Lower lobe of right lung (tissue), 2 donors: ENCODE measurements at regions not wholly inside any gene's neighbourhood (a gene's known extent, or its start where the extent isn't known, plus 50 kb on each side); places are given as distances from the start of the nearest gene placed in this dataset.

Source experiments
- ATAC-seq, 2 donors: fragments of 200-7000 bp; cut with Tn5 transposase; one replicate each; pipeline ENCODE4 v1.9.1; 2020 to 2022; ENCODE audit warnings: mild to moderate bottlenecking in 2 of 2, moderate library complexity in 2 of 2
- DNase-seq: peaks from one replicate; pipeline ENCODE4 v3.0.0-alpha.2; 2020
- H3K27ac ChIP-seq: fragments of 200-600 bp; one replicate; pipeline ENCODE4 v1.8.0; 2022
- H3K27me3 ChIP-seq: fragments of 200-600 bp; one replicate; pipeline ENCODE4 v1.8.0; 2022; ENCODE audit warnings: low read depth
- H3K36me3 ChIP-seq: fragments of 200-600 bp; one replicate; pipeline ENCODE4 v1.8.0; 2022; ENCODE audit warnings: mild to moderate bottlenecking
- H3K4me1 ChIP-seq: fragments of 200-600 bp; one replicate; pipeline ENCODE4 v1.8.0; 2022
- H3K4me3 ChIP-seq: fragments of 200-600 bp; one replicate; pipeline ENCODE4 v1.8.0; 2022; ENCODE audit warnings: mild to moderate bottlenecking
- H3K9me3 ChIP-seq: fragments of 200-600 bp; one replicate; pipeline ENCODE4 v1.8.0; 2022
- CTCF ChIP-seq: fragments of 200-600 bp; IDR thresholded peaks from one replicate; pipeline ENCODE4 v1.8.0; 2022; ENCODE audit warnings: antibody characterized with exemption, mild to moderate bottlenecking
- intact Hi-C: fragments of 100-400 bp; cut with DNase I; formaldehyde crosslinking; loops from one replicate; pipeline ENCODE4 v1.11.0; 2022
- donor health status: DM: no; HTN: yes; CAD: no; lungs with severe emphysema.

GRCh38 chr20:39155971-39156370, 193.8 kb downstream of the DHX35 start:
- no peaks in the 10 kb centered on the region for H3K9me3 ChIP-seq
- H3K4me3 ChIP-seq: no peak overlapping the region
- no peaks in the 10 kb centered on the region for H3K36me3 ChIP-seq
- ATAC-seq: no peak
- no peaks in the 10 kb centered on the region for H3K4me1 ChIP-seq
- H3K27ac ChIP-seq: no peak overlapping the region
- DNase-seq: no peak
- H3K27me3 ChIP-seq: peaks cover 11% of the 10 kb centered on the region
- intact Hi-C loops: no loop called here
- TF ChIP-seq CTCF: no peak

GRCh38 chr20:39152742-39153141, 190.6 kb downstream of the DHX35 start:
- Histone ChIP-seq H3K27ac (no peak overlapping the region), H3K4me3 (no peak overlapping the region), H3K4me1 (no peaks in the 10 kb centered on the region), H3K36me3 (no peaks in the 10 kb centered on the region), H3K9me3 (no peaks in the 10 kb centered on the region), H3K27me3 (peaks cover 11% of the 10 kb centered on the region)
- intact Hi-C loops: no loop called here
- TF ChIP-seq CTCF: no peak
- DNase-seq: no peak
- ATAC-seq: no peak

DNA sequence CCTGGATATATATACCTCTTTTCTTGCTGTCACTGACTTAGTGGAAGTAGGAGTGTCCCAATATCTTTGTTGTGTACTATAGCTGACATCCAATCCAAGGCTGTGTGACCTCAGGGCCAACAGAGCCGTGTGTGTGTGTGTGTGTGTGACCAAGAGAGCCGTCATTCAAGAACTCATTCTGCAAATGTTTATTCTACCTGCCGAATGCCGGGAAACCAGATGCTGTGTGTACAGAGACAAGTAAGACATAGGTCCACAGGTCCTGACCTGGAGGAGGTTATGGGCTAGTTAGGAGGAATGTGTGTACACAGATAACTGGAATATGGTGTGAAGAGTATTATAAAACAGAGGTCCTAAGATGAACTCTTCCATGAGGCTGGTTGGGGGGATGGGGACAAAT, 190.0 kb downstream of the DHX35 start:
- DNase-seq: no peak
- Histone ChIP-seq H3K27ac (no peak overlapping the region), H3K27me3 (peaks cover 6% of the 10 kb centered on the region), H3K36me3 (no peaks in the 10 kb centered on the region), H3K4me3 (no peak overlapping the region), H3K9me3 (no peaks in the 10 kb centered on the region), H3K4me1 (no peaks in the 10 kb centered on the region)
- no peak for ATAC-seq
- TF ChIP-seq CTCF: no peak
- intact Hi-C loops: no loop called here

DNA sequence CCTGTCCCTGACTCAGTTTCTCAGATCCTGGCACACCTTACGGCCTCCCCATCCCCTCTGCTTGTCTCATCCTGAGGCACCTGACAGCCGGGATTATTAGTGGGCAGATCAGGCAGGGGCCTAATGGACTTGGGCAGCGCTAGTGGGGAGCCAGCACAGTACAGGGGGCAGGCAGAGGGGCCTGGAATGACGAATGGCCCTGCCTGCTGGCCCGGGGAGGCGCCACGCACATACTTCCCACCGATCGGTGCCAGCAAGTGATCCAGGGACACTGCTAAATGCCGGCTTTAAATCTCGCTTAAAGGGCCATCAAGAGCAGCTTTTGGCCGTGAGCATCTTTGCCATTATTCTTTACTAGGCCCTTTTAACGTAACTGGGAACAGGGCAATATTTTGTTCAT, 188.4 kb downstream of the DHX35 start:
- DNase-seq (no peak), ATAC-seq (no peak)
- intact Hi-C loops: no loop called here
- Histone ChIP-seq H3K4me1 (no peaks in the 10 kb centered on the region), H3K4me3 (no peak overlapping the region), H3K27ac (no peak overlapping the region), H3K36me3 (no peaks in the 10 kb centered on the region), H3K9me3 (no peaks in the 10 kb centered on the region), H3K27me3 (no peaks in the 10 kb centered on the region)
- no peak for TF ChIP-seq CTCF

GRCh38 chr20:39146394-39146793, 184.2 kb downstream of the DHX35 start:
- no peak overlapping the region for H3K27ac ChIP-seq
- H3K27me3 ChIP-seq: no peaks in the 10 kb centered on the region
- no peaks in the 10 kb centered on the region for H3K4me1 ChIP-seq
- no peak overlapping the region for H3K4me3 ChIP-seq
- no peak for TF ChIP-seq CTCF
- DNase-seq (no peak), ATAC-seq (no peak)
- intact Hi-C loops: no loop called here
- H3K9me3 ChIP-seq: no peaks in the 10 kb centered on the region
- H3K36me3 ChIP-seq: no peaks in the 10 kb centered on the region

DNA sequence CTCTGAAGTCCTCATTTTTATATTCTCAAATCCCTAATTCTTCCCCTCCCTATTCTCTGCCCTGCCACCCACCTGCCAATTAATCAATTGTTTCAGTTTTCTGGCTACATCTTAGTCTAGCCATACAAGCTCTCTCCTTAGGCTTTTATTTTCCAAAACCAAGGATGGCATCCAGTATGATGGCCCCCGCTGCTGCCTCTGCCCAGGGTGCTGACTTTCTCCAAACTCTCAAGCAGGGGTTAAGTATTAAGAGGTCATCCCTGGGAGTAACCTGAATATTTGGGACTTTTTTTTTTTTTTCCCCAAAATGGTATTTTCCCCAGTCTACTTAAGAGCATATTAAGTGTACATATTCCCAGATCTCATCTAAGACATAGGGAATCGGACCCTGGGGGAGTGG, 183.8 kb downstream of the DHX35 start:
- TF ChIP-seq CTCF: no peak
- H3K27ac ChIP-seq: no peak overlapping the region
- no peaks in the 10 kb centered on the region for H3K9me3 ChIP-seq
- H3K4me1 ChIP-seq: no peaks in the 10 kb centered on the region
- H3K36me3 ChIP-seq: no peaks in the 10 kb centered on the region
- H3K27me3 ChIP-seq: no peaks in the 10 kb centered on the region
- ATAC-seq: no peak
- no peak for DNase-seq
- intact Hi-C loops: no loop called here
- H3K4me3 ChIP-seq: no peak overlapping the region
